D721Med (cell line): ENCODE measurements at regions not wholly inside any gene's neighbourhood (a gene's known extent, or its start where the extent isn't known, plus 50 kb on each side); places are given as distances from the start of the nearest gene placed in this dataset.

Experiments used
- DNase-seq: peaks from one replicate; pipeline ENCODE4 v3.0.0; 2011; ENCODE audit warnings: low spot score; ENCODE audit not compliant: insufficient read length
- FAIRE-seq: peaks from 2 replicates; lab custom pipeline; 2011; peaks lifted over from hg19 to GRCh38; lab: Jason Lieb, UNC
- TF ChIP-seq, protein P1 (sequence below): IDR thresholded peaks from 2 replicates; pipeline ENCODE4 v1.5.1; 2012; ENCODE audit warnings: mild to moderate bottlenecking, control low read depth; ENCODE audit not compliant: insufficient read depth; ENCODE audit errors: missing control alignments

- DNase-seq (no peak), FAIRE-seq (no peak)
- TF ChIP-seq, protein P1, sequence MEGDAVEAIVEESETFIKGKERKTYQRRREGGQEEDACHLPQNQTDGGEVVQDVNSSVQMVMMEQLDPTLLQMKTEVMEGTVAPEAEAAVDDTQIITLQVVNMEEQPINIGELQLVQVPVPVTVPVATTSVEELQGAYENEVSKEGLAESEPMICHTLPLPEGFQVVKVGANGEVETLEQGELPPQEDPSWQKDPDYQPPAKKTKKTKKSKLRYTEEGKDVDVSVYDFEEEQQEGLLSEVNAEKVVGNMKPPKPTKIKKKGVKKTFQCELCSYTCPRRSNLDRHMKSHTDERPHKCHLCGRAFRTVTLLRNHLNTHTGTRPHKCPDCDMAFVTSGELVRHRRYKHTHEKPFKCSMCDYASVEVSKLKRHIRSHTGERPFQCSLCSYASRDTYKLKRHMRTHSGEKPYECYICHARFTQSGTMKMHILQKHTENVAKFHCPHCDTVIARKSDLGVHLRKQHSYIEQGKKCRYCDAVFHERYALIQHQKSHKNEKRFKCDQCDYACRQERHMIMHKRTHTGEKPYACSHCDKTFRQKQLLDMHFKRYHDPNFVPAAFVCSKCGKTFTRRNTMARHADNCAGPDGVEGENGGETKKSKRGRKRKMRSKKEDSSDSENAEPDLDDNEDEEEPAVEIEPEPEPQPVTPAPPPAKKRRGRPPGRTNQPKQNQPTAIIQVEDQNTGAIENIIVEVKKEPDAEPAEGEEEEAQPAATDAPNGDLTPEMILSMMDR = no peak
These were observed 238.0 kb upstream of the LRIG1 start for GRCh38 chr3:66738625-66739365.

GRCh38 chr3:66740260-66740659 lies 239.4 kb upstream of the LRIG1 start:
- TF ChIP-seq, protein P1 = no peak
- DNase-seq (no peak), FAIRE-seq (no peak)

DNA sequence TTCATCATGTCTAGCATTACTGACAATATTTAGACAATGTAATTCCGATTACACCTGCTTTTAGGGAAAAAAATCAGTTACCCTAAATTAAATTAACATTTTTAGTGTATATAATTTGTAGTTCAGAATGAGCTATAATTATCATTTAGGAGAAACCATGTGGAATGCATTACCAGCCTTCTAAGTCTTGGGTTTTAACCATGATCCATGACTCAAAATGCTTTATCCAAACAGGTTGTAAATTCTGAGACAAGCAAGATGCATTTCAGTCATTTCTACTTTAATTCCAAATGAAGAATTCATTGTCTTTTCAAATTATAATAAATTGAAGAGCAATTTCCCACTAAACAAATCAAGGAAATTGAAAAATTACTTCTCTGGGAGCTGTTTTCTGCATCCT lies 243.7 kb upstream of the LRIG1 start:
- DNase-seq = no peak
- TF ChIP-seq, protein P1 = no peak
- no peak for FAIRE-seq

- TF ChIP-seq, protein P1 = no peak
- FAIRE-seq (no peak), DNase-seq (no peak)
These were observed 244.2 kb upstream of the LRIG1 start for GRCh38 chr3:66744986-66745385.

- no peak for FAIRE-seq
- TF ChIP-seq, protein P1 = no peak
- no peak for DNase-seq
These were observed 246.4 kb upstream of the LRIG1 start for GRCh38 chr3:66747261-66747660.

GRCh38 chr3:66747696-66748095 lies 246.9 kb upstream of the LRIG1 start:
- DNase-seq = no peak
- TF ChIP-seq, protein P1 = no peak
- no peak for FAIRE-seq

- TF ChIP-seq, protein P1 = peak; percentile 1
- no peak for DNase-seq
- no peak for FAIRE-seq
These were observed 247.5 kb upstream of the LRIG1 start for GRCh38 chr3:66748175-66748876.
